ENCODE measurements at regions not wholly inside any gene's neighbourhood (a gene's known extent, or its start where the extent isn't known, plus 50 kb on each side); places are given as distances from the start of the nearest gene placed in this dataset.

DNA sequence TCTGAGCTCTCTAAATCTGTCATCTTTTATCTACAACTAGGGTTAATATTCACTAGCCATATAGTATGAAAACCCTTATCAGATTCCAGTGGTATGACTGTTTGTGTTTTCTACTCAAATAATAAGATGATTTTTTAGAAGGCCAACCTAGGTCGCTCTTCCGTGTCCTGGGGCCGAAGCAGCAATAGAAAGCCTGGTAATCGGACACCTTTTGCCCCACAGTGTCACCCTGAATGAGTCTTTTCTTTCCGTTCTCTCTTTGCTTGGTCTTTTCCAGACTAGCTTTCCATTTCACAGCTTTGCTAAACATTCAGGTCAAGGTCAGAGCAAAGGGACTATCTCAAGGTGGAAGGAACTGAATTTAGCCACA lies 243.3 kb upstream of the ANKRD55 start:
- H3K4me1 ChIP-seq (ENCODE audit: control insufficient read depth, extremely low read depth, insufficient read depth, low read length) = peaks cover 5% of the 10 kb centered on the region
- DNase-seq (ENCODE audit: low read depth in 2 of 2) = no peak
- no peak overlapping the region for H3K9ac ChIP-seq (ENCODE audit: insufficient read depth, low read length)
- H4K20me1 ChIP-seq (ENCODE audit: control insufficient read depth, extremely low read depth, insufficient read depth, low read length) = no peaks in the 10 kb centered on the region
- TF ChIP-seq EZH2 (IDR thresholded peaks at IDR 0.05; ENCODE audit: low read length, missing control alignments) = no peak
- TF ChIP-seq, protein P1, sequence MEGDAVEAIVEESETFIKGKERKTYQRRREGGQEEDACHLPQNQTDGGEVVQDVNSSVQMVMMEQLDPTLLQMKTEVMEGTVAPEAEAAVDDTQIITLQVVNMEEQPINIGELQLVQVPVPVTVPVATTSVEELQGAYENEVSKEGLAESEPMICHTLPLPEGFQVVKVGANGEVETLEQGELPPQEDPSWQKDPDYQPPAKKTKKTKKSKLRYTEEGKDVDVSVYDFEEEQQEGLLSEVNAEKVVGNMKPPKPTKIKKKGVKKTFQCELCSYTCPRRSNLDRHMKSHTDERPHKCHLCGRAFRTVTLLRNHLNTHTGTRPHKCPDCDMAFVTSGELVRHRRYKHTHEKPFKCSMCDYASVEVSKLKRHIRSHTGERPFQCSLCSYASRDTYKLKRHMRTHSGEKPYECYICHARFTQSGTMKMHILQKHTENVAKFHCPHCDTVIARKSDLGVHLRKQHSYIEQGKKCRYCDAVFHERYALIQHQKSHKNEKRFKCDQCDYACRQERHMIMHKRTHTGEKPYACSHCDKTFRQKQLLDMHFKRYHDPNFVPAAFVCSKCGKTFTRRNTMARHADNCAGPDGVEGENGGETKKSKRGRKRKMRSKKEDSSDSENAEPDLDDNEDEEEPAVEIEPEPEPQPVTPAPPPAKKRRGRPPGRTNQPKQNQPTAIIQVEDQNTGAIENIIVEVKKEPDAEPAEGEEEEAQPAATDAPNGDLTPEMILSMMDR (conservative IDR thresholded peaks at IDR 0.05 in 1 of 2, IDR thresholded peaks at IDR 0.05 in 1 of 2; ENCODE audit: low read depth in 1 of 2, low read length in 2 of 2) = no peak
- no peak overlapping the region for H3K4me2 ChIP-seq (ENCODE audit: extremely low read depth, insufficient read depth, low read length)
- H3K27ac ChIP-seq (ENCODE audit: insufficient read depth, low read length) = no peak overlapping the region
- no peaks in the 10 kb centered on the region for H3K9me3 ChIP-seq (ENCODE audit: control insufficient read depth, insufficient read depth, low read depth, low read length)
- H3K79me2 ChIP-seq (ENCODE audit: control insufficient read depth, insufficient read depth, low read length) = no peaks in the 10 kb centered on the region
- no peak overlapping the region for H2AFZ ChIP-seq (ENCODE audit: low read length)
- no peak overlapping the region for H3K4me3 ChIP-seq (replicated peaks in 1 of 4; ENCODE audit: control extremely low read depth in 1 of 4, insufficient read depth in 1 of 4, low read depth in 3 of 4, low read length in 4 of 4)
- H3K36me3 ChIP-seq (ENCODE audit: control insufficient read depth, insufficient read depth, low read length) = no peaks in the 10 kb centered on the region
- H3K27me3 ChIP-seq (ENCODE audit: control insufficient read depth, insufficient read depth, low read length) = no peaks in the 10 kb centered on the region

DNA sequence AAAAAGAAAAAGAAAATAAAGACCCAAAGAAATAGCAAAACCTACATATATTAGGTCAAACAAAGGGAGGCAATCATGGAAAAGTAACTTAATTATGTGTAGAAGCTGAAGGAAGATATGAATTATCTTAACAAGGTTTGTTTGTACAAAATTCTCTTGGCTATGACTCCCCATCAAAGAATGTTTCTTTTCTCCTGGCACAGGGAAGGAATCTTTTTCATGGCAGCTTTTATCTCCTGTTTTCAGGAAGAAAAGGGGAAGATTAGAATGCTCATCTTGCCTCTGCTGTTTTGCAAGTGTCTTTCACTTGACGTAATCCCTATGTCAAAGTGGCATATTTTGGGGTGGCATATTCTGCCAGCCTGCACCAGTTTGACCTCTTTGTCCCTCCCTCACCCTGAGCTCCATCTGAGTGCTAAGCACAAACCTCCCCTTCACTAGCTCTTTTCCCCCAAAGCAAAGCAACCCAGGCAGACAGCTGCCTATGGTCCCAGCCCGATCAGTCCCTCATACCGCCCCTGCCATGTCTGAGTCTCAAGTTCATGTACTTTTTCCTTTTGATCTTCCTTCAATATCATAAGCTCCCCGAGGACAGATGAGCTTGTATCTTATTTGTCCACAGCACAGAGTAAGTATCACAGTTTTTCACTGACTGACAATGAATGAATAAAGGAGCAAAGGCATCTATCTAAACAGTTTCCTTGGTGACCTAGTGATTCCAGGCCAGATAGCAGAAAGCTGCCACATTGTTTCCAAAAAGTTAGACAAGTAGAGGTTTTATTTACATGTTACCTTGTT lies 242.8 kb upstream of the ANKRD55 start:
- H3K4me1 ChIP-seq (ENCODE audit: control insufficient read depth, extremely low read depth, insufficient read depth, low read length) = peaks cover 5% of the 10 kb centered on the region
- no peak overlapping the region for H3K4me3 ChIP-seq (replicated peaks in 1 of 4; ENCODE audit: control extremely low read depth in 1 of 4, insufficient read depth in 1 of 4, low read depth in 3 of 4, low read length in 4 of 4)
- no peaks in the 10 kb centered on the region for H3K36me3 ChIP-seq (ENCODE audit: control insufficient read depth, insufficient read depth, low read length)
- H2AFZ ChIP-seq (ENCODE audit: low read length) = no peak overlapping the region
- TF ChIP-seq, protein P1 (conservative IDR thresholded peaks at IDR 0.05 in 1 of 2, IDR thresholded peaks at IDR 0.05 in 1 of 2; ENCODE audit: low read depth in 1 of 2, low read length in 2 of 2) = no peak
- TF ChIP-seq EZH2 (IDR thresholded peaks at IDR 0.05; ENCODE audit: low read length, missing control alignments) = no peak
- H3K79me2 ChIP-seq (ENCODE audit: control insufficient read depth, insufficient read depth, low read length) = no peaks in the 10 kb centered on the region
- no peak overlapping the region for H3K9ac ChIP-seq (ENCODE audit: insufficient read depth, low read length)
- H4K20me1 ChIP-seq (ENCODE audit: control insufficient read depth, extremely low read depth, insufficient read depth, low read length) = no peaks in the 10 kb centered on the region
- DNase-seq (ENCODE audit: low read depth in 2 of 2) = peak in 1 of 2 donors; percentile 28
- no peak overlapping the region for H3K4me2 ChIP-seq (ENCODE audit: extremely low read depth, insufficient read depth, low read length)
- H3K9me3 ChIP-seq (ENCODE audit: control insufficient read depth, insufficient read depth, low read depth, low read length) = no peaks in the 10 kb centered on the region
- no peaks in the 10 kb centered on the region for H3K27me3 ChIP-seq (ENCODE audit: control insufficient read depth, insufficient read depth, low read length)
- no peak overlapping the region for H3K27ac ChIP-seq (ENCODE audit: insufficient read depth, low read length)

DNA sequence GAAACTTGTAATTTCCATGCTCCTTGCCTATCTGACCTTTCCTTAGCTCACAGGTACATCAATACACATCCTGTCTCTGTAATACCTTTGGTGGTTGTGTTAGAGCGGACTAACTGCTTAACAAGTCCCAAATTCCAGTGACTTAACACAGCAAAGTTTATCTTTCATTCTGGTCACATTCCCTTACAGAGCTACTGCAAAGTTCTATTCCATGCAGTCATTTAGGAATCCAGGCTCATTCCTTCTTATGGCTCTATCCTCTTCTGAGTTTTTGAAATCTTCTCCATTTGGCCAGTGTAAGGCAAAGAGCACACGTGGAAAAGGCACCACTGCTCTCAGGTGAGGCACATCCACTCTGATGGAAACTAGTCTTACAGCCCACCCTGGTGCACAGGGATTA lies 238.6 kb upstream of the ANKRD55 start:
- H3K4me2 ChIP-seq (ENCODE audit: extremely low read depth, insufficient read depth, low read length) = no peak overlapping the region
- H3K79me2 ChIP-seq (ENCODE audit: control insufficient read depth, insufficient read depth, low read length) = no peaks in the 10 kb centered on the region

More for the DNA sequence above, 238.6 kb upstream of the ANKRD55 start:
- no peak overlapping the region for H3K27ac ChIP-seq (ENCODE audit: insufficient read depth, low read length)
- H4K20me1 ChIP-seq (ENCODE audit: control insufficient read depth, extremely low read depth, insufficient read depth, low read length) = no peaks in the 10 kb centered on the region
- no peak overlapping the region for H3K9ac ChIP-seq (ENCODE audit: insufficient read depth, low read length)
- H2AFZ ChIP-seq (ENCODE audit: low read length) = no peak overlapping the region
- DNase-seq (ENCODE audit: low read depth in 2 of 2) = no peak
- no peaks in the 10 kb centered on the region for H3K4me1 ChIP-seq (ENCODE audit: control insufficient read depth, extremely low read depth, insufficient read depth, low read length)
- no peak overlapping the region for H3K4me3 ChIP-seq (replicated peaks in 1 of 4; ENCODE audit: control extremely low read depth in 1 of 4, insufficient read depth in 1 of 4, low read depth in 3 of 4, low read length in 4 of 4)
- no peaks in the 10 kb centered on the region for H3K9me3 ChIP-seq (ENCODE audit: control insufficient read depth, insufficient read depth, low read depth, low read length)
- H3K27me3 ChIP-seq (ENCODE audit: control insufficient read depth, insufficient read depth, low read length) = peaks cover 5% of the 10 kb centered on the region
- TF ChIP-seq, protein P1 (conservative IDR thresholded peaks at IDR 0.05 in 1 of 2, IDR thresholded peaks at IDR 0.05 in 1 of 2; ENCODE audit: low read depth in 1 of 2, low read length in 2 of 2) = no peak
- TF ChIP-seq EZH2 (IDR thresholded peaks at IDR 0.05; ENCODE audit: low read length, missing control alignments) = no peak
- H3K36me3 ChIP-seq (ENCODE audit: control insufficient read depth, insufficient read depth, low read length) = no peaks in the 10 kb centered on the region

Data from fibroblast of lung (primary cell).